Tibial nerve (tissue), 4 donors: ENCODE measurements at regions not wholly inside any gene's neighbourhood (a gene's known extent, or its start where the extent isn't known, plus 50 kb on each side); places are given as distances from the start of the nearest gene placed in this dataset.

Source experiments
- DNase-seq, 2 donors: peaks; one replicate each; pipeline ENCODE4 v3.0.0-alpha.2; 2019; ENCODE audit warnings: low spot score in 2 of 2
- H3K27ac ChIP-seq, 4 donors: fragments of 200-600 bp; sonication (generic) in 3 of 4; one replicate each; pipeline ENCODE4 v1.5.1; 2017 to 2019; ENCODE audit warnings: mild to moderate bottlenecking in 1 of 4
- H3K27me3 ChIP-seq, 2 donors: fragments of 200-600 bp; sonication (generic) in 1 of 2; one replicate each; pipeline versions ENCODE4 v1.5.1 to v1.6.0; 2017 to 2019
- H3K36me3 ChIP-seq, 3 donors: fragments of 200-600 bp; sonication (generic); one replicate each; pipeline ENCODE4 v1.5.1; 2018 to 2019
- H3K4me1 ChIP-seq, 4 donors: fragments of 200-600 bp; sonication (generic) in 3 of 4; one replicate each; pipeline ENCODE4 v1.5.1; 2017 to 2019
- H3K4me3 ChIP-seq, 4 donors: fragments of 200-600 bp; sonication (generic) in 3 of 4; one replicate each; pipeline ENCODE4 v1.5.1; 2017 to 2019; ENCODE audit warnings: mild to moderate bottlenecking in 1 of 4, moderate library complexity in 1 of 4
- H3K9me3 ChIP-seq, 4 donors: fragments of 200-600 bp; sonication (generic) in 3 of 4; one replicate each; pipeline ENCODE4 v1.5.1; 2017 to 2019
- EP300 ChIP-seq, 2 donors: sonication (generic); formaldehyde crosslinking; IDR thresholded peaks; one replicate each; pipeline ENCODE4 v1.6.1; 2017; ENCODE audit warnings: antibody characterized with exemption in 2 of 2, mild to moderate bottlenecking in 1 of 2
- POLR2A ChIP-seq, 2 donors: fragments of 450-650 bp; IDR thresholded peaks; one replicate each; pipeline ENCODE4 v1.6.1; 2017; ENCODE audit warnings: antibody characterized with exemption in 2 of 2, mild to moderate bottlenecking in 2 of 2, moderate library complexity in 2 of 2
- WGBS, 2 donors: methylation state at CpG; one replicate each; pipeline ENCODE4 v1.1.5; 2018; 5-methylcytosine and 5-hydroxymethylcytosine counted together
- TF ChIP-seq, protein P1 (sequence below), 5 experiments: fragments of 200-600 bp in 3 of 5; fragments of 450-650 bp in 2 of 5; sonication (generic) in 3 of 5; IDR thresholded peaks; one replicate each; pipeline ENCODE4 v1.5.1; 2016 to 2019; ENCODE audit warnings: antibody characterized with exemption in 5 of 5, mild to moderate bottlenecking in 3 of 5, moderate library complexity in 2 of 5

DNA sequence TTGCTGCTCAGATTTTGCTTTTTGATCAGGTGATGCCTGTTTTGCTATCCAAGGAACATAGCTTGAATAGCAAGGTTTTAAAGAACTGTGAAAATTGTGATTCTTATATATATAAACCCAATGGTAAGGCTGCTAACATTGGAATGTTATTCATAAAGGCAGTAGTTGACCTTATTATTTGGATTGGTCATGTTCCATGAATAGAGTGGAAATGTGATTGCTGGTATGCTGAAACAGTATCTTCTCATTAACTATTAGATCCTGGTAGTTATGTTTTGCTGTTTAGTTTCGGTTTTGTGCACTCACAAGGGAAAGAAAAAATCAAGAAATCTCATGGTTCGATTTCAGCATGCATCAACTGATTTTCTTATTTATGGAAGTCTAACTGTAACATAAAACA, 78.7 kb upstream of the NPHP3 start:
- no peaks in the 10 kb centered on the region for H3K27me3 ChIP-seq
- H3K36me3 ChIP-seq, result no peaks in the 10 kb centered on the region
- H3K9me3 ChIP-seq, result no peaks in the 10 kb centered on the region
- no peak overlapping the region for H3K4me3 ChIP-seq
- WGBS, 2 donors, result 35 to 49% methylated on average over 2 of the region's 2 CpGs
- no peak overlapping the region for H3K27ac ChIP-seq
- TF ChIP-seq POLR2A (IDR thresholded peaks at IDR 0.05), result no peak
- TF ChIP-seq EP300 (IDR thresholded peaks at IDR 0.05), result no peak
- TF ChIP-seq, protein P1, sequence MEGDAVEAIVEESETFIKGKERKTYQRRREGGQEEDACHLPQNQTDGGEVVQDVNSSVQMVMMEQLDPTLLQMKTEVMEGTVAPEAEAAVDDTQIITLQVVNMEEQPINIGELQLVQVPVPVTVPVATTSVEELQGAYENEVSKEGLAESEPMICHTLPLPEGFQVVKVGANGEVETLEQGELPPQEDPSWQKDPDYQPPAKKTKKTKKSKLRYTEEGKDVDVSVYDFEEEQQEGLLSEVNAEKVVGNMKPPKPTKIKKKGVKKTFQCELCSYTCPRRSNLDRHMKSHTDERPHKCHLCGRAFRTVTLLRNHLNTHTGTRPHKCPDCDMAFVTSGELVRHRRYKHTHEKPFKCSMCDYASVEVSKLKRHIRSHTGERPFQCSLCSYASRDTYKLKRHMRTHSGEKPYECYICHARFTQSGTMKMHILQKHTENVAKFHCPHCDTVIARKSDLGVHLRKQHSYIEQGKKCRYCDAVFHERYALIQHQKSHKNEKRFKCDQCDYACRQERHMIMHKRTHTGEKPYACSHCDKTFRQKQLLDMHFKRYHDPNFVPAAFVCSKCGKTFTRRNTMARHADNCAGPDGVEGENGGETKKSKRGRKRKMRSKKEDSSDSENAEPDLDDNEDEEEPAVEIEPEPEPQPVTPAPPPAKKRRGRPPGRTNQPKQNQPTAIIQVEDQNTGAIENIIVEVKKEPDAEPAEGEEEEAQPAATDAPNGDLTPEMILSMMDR (IDR thresholded peaks at IDR 0.05), result no peak
- DNase-seq, result no peak
- H3K4me1 ChIP-seq, result peaks cover 0 to 19% (median 0%) of the 10 kb centered on the region in 4 donors

DNA sequence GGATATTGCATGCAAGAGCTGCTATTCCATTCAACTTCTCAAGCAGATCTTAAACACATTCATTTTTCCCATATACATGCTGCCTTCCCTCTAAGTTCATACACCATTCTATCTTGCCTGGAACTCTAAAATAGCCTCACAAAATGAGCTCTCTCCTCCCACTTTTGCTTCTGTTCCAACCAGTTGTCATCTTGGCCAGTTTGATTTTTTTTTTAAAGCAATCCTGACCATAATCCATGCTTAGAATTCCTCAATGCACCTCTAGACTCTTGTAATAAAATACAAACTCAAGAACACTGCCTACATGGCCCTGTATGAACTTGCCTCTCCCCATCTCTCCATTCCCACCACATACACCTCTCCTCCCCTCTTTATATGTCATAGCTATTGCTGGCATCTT, 68.6 kb upstream of the NPHP3 start:
- DNase-seq, result no peak
- Histone ChIP-seq H3K36me3 (no peaks in the 10 kb centered on the region), H3K4me3 (no peak overlapping the region), H3K4me1 (peaks cover 0 to 23% (median 0%) of the 10 kb centered on the region in 4 donors), H3K27ac (no peak overlapping the region), H3K27me3 (no peaks in the 10 kb centered on the region), H3K9me3 (no peaks in the 10 kb centered on the region)
- TF ChIP-seq, protein P1 (IDR thresholded peaks at IDR 0.05), result no peak
- TF ChIP-seq POLR2A (IDR thresholded peaks at IDR 0.05) (no peak), EP300 (IDR thresholded peaks at IDR 0.05) (no peak)

DNA sequence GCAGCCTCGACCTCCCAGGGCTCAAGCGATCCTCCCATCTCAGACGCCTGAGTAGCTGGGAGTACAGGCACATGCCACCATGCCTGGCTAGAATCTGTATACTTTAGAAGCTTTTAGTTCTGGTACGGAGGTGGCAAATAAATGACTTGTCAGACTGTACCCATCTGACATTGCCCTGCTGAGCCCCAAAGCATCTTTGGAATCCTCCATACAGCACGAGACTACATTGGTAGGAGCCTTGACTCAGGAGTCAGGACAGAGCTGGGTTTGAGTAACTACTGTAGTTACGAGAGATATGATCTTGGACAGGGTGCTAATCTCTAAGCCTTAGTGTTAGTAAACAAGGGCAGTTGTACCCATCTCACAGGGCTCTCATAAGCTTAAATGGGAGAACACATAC, 67.8 kb upstream of the NPHP3 start:
- H3K36me3 ChIP-seq, result no peaks in the 10 kb centered on the region
- H3K27me3 ChIP-seq, result no peaks in the 10 kb centered on the region
- peaks cover 0 to 23% (median 0%) of the 10 kb centered on the region in 4 donors for H3K4me1 ChIP-seq
- no peak overlapping the region for H3K27ac ChIP-seq
- WGBS, 2 donors, result 88 to 89% methylated on average over 6 of the region's 6 CpGs
- no peaks in the 10 kb centered on the region for H3K9me3 ChIP-seq
- no peak for TF ChIP-seq EP300 (IDR thresholded peaks at IDR 0.05)
- no peak for TF ChIP-seq POLR2A (IDR thresholded peaks at IDR 0.05)
- TF ChIP-seq, protein P1 (IDR thresholded peaks at IDR 0.05), result no peak
- H3K4me3 ChIP-seq, result no peak overlapping the region
- DNase-seq, result no peak

DNA sequence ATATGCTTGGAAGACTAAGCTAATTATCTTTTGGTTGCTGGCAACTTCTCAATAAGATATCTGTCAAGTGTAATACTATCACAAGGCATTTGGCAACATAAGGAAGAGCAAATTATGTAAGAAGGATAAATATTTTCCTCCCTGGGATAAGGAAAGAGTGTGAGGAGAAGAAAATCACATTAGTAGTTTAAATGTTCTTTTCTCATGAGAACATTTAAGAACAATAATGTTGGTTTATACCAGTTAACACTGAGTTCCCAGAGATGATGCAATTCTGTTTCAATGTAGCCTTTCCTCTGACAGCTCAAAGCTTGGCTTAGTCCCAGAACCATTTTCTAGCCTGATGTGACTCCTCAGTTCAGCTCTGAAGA, 66.1 kb upstream of the NPHP3 start:
- Histone ChIP-seq H3K36me3 (no peaks in the 10 kb centered on the region), H3K27me3 (no peaks in the 10 kb centered on the region), H3K27ac (peak overlapping the region in 1 of 4 donors; percentile 59), H3K4me3 (no peak overlapping the region), H3K4me1 (peaks cover 0 to 23% (median 0%) of the 10 kb centered on the region in 4 donors), H3K9me3 (no peaks in the 10 kb centered on the region)
- peak in 1 of 2 donors; percentile 64 for DNase-seq
- TF ChIP-seq, protein P1 (IDR thresholded peaks at IDR 0.05), result no peak
- peak in 1 of 2 donors; percentile 44 for TF ChIP-seq EP300 (IDR thresholded peaks at IDR 0.05)

DNA sequence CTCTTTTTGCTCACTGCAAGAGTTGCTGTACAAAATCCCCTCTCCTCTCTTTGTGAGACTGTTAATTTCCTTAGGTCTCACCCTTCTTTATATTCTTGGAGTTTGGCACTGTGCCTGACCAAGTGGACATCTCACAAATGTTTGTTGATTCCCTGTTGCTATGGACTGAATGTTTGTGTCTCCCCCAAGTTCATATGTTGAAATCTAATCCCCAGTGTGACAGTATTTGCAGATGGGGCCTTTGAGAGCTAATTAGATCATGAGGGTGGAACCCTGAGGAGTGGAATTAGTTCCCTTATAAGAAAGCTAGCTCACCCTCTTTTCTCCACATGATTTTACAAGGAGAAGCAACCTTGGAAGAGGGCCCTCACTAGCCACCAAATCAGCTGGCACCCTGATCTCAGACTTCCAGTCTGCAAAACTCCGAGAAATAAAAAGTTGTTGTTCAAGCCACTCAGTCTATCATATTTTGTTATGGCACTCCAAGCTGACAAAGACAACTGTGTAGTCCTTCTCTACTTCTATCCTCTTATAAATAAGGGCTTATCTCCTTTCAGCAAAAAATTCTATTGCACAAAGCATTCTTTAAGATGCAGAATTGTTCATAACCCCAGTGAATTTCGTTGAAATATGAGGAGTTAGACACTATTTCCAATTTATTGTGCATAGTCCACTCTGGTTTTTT, 65.5 kb upstream of the NPHP3 start:
- Histone ChIP-seq H3K9me3 (no peaks in the 10 kb centered on the region), H3K4me1 (peaks cover 0 to 23% (median 0%) of the 10 kb centered on the region in 4 donors), H3K4me3 (no peak overlapping the region), H3K27me3 (no peaks in the 10 kb centered on the region), H3K27ac (peak overlapping the region in 1 of 4 donors; percentile 59), H3K36me3 (no peaks in the 10 kb centered on the region)
- WGBS, 2 donors, result 17 to 25% methylated on average over 2 of the region's 2 CpGs
- TF ChIP-seq EP300 (IDR thresholded peaks at IDR 0.05) (no peak), POLR2A (IDR thresholded peaks at IDR 0.05) (no peak)
- DNase-seq, result peak in 1 of 2 donors; percentile 18
